ENCODE measurements at regions not wholly inside any gene's neighbourhood (a gene's known extent, or its start where the extent isn't known, plus 50 kb on each side); places are given as distances from the start of the nearest gene placed in this dataset.

DNA sequence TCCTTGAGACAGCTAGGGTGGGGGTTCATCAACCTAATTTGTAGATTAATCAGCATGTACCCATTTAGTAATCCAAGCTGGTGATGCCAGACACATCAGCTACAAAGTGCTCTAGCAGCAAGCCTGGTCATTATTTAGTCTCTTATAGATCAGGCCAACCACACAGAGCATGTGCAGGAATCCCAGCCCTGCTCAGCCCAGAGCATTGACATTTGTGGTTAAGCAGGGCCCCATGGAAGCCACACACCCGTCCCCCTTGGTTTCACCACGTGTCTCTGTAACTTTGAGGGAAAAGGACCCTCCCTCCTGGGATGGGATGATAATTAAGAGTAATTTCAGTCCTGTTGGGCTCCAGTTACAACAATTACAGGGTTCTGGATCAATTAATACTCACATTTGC is 268.8 kb upstream of the RPL38 start:
- DNase-seq, result no peak

- DNase-seq, result no peak
These were observed 266.4 kb upstream of the RPL38 start for GRCh38 chr17:73936908-73937627.

- no peak for DNase-seq
These were observed 264.8 kb upstream of the RPL38 start for GRCh38 chr17:73938706-73939105.

- DNase-seq, result no peak
These were observed 263.7 kb upstream of the RPL38 start for GRCh38 chr17:73939806-73940205.

DNA sequence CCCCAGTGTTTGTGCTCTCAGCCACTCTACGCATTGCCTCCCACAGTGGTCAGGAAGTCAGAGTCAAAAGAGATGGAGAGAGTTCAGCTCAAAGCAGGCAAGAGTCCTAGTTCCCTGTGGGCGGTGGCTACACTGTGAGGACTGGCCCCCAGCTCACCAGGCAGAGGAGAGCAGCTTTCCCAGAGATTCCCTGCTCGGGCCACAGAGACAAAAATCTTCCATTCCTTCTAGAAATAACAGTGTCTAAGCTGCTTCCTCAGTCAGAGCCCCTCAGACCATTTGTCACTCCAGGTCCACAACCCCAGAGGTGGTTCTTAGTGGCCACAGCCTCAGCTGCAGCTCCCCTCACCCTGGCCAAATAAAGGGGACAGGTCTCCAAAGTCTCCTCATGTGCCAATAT is 263.0 kb upstream of the RPL38 start:
- DNase-seq, result no peak

DNA sequence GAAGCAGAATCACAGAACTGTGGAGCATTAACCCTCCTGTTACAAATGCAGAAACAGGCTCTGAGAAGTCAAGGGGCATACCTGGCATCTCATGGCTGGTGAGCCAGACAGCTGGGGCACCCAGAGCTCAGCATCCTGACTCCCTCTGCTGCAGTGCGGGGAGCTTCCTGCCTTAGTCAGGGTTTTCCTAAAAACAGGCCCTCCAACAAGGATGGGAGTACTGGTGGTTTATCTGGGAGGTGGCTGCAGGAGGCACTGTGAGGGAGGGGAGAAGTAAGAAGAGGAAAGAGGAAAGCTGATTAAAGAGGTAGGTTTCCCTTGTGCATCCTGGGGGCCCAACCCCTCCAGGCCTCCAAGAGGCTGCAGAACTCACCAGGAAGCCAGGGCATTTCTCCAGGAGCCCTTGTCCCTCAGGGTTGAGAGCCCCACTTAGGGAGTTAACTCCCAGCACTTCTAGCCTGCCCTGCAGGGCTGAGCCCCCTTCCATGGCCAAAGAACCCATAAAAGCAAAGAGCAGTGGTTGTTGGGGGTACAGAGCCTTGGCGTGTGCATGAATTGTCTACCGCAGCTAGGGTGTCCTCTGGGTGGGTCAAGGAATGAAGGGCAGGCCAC is 261.5 kb upstream of the RPL38 start:
- DNase-seq, result no peak

DNA sequence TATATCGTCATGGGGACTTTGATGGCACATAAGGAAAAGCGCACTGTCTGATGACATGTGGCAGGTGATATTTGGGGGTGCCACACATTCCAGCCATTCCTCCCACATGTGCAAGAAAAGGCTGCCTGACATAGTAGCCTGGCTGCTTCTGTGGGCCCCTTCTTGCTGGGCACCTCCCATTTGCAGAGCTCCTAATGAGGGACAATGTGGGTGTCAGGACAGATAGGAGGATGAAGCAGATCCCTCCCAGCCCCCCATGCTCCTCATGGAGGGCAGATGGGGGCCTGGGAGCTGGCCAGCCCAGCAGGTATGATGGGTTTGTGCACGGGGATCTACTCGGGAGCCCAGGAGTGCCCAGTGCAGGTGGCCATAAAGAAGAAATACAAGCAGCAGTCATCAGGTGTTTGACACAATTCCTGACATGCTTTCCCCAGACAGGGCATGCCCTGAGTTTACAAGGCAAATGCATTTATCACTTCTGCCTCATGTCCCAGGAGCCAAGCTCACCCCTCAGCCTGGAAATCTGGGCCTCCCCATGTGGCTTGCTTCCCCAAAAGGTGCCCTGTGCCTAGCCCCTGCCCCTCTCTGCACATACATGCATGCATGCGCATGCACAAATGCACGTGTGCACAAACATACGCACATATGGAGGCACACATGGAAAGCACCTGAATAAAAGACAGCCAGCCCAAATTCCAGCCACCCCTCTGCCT is 260.6 kb upstream of the RPL38 start:
- no peak for DNase-seq

DNA sequence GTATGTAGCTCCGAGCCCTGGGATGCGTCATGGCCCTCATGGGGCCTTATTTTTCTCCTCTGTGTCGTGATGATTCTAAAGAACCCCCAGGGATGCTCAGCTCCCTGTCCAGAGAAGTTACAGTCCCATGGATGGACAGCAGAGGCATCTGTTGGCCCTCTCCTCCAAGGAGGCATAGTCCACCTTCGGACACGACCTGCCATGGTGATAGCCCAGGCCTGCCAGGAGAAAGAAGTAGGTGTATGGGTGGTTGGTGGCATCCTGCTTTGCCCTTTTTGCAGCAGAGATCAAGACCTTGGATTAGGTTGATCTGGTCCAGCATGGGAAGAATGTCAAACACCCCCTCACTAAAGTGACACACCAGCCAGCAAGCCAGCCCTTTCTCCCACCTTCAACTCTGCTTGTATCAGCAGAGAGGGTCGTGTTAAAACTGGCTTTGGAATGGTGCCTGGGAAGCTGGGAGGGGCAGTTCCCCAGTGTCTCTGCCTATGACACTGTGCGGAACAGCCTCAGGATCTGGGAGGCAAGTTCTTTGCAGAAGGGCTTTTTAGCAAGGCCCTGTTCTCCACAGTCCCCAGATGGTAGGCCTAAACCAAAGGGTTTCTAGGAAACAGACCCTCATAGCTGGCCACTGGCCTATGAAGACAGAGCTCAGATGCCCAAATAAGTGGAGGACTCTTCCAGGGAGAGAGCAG is 259.9 kb upstream of the RPL38 start:
- no peak for DNase-seq

GRCh38 chr17:73944366-73944765 is 259.1 kb upstream of the RPL38 start:
- no peak for DNase-seq

GRCh38 chr17:73947281-73947965 is 256.1 kb upstream of the RPL38 start:
- DNase-seq, result no peak

GRCh38 chr17:73947966-73948355 is 255.5 kb upstream of the RPL38 start:
- DNase-seq, result no peak

DNA sequence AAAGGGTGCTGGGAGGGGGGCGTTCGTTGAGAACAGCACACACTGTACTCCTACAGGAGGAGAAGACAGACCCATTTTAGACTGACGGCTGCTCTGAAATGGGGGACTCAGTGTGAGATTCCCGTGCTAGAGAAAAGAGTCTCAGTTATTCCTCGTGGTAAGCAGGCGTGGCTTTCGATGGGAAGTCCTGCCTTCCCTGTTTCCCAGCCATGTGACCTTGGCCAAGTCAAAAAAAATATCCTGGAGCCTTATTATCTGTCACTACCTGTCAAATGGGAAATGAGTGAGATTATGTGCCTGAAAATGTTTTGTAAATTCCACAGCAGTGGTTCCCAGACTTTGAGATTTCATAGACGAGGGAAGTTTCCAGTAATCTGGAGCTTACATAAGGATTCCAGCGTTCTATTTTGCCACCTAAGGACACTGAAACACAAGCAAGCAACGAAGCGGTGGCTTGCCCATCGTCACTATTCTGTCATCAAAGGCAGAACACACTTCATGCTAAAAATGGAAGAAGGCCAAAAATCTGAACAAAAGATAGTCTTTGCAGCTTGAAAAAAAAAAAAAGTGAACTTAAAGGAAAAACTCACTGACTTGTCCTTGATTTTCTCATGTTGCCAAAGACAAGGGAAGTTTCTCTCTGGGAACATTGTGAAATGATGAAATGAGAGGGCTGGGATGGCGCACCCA is 253.4 kb upstream of the RPL38 start:
- DNase-seq, result no peak

GRCh38 chr17:73950593-73950914 is 252.9 kb upstream of the RPL38 start:
- DNase-seq, result no peak

DNA sequence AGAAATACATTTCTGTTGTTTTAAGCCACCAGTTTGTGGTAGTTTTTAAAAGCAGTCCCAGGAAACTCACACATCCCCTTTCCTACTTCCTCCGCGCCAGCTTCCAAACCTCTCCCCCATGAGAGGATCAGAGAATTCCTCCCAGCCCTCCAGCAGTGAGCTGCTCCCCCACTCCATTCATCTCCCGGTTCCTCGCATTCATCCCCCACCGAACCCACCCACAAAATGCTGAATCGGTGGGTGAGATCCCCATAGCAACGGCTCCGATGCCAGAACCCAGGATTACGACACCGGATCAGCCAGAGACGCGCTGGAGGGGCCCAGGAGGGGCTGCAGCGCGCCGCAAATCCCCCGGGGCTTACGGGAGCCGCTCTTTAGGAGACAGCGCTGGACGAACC is 251.4 kb upstream of the RPL38 start:
- no peak for DNase-seq

DNA sequence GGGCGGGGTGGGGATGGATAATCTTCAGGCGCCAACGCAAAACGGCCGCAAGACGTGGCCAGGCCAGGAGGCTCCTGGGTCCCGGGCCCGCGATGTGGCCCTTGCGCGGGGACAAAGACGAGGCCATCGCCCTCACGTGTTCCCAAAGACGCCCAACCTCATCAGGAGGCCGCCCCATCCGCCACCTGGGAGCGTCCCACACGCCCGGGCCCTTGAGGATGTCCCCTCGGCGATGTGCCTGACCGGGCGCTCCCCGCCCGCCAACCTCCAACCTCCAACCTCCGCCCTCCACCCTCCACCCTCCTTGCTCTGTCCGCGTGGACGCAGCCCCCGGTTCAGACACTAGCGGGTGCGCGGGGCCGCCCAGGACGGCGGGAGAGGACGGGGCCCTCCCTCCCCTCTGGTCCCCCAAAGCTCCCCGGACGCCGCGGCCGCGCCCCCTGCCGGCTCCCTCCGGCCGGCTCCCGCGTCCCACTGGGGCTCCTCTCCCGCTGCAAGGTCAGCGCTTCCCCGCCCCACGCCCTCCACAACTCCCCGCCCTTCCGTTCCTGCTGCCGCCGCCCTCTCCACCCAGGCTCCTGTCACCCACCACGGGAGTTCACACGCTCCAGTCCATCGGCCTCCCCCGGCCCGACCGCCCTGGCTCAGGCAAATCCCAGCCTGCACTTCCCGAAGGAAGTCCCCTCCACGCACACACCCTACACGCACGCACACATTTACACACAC is 250.8 kb upstream of the RPL38 start:
- DNase-seq, result peak; percentile 11

GRCh38 chr17:73953206-73954033 is 250.1 kb upstream of the RPL38 start:
- no peak for DNase-seq

DNA sequence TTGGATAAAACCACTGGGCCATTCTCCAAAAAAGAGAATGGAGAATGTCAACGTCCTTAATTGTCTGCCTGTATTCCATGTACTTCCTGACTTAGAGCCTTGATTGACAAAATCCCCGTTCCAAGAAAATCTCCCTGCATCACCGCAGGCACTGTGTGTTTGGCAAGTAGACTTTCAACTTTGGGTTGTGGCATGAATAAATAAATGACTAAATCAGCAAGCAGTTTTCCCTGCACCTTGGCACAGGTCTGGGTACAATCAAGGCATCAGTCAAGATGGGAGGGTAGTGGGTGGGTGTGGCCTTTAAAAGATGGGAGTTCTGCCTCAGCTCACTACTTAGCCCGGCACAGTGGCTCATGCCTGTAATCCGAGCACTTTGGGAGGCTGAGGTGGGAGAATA is 248.5 kb upstream of the RPL38 start:
- DNase-seq, result no peak

DNA sequence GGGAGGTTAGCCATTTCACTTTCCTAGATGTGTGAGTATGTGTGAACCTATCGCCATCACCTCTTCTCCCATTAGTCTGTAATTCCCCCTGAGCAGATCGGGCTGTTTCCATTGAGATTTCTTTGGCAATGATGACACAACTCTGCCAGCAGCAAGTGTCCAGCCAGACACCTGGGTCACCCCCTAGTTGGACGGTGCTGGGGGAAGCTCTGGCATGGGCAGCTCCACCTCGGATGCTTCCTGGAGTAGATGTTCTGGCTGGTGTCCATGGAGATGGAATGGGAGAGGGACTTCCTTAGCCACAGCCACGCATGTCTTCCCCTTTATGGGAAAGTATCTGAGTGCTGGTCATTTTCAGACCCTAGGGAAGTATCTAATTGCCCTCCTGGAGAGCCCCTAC is 247.9 kb upstream of the RPL38 start:
- DNase-seq, result no peak

GRCh38 chr17:73956169-73956568 is 247.3 kb upstream of the RPL38 start:
- no peak for DNase-seq

- DNase-seq, result peak; percentile 22
These were observed 246.6 kb upstream of the RPL38 start for GRCh38 chr17:73956595-73957465.
